ENCODE measurements at regions not wholly inside any gene's neighbourhood (a gene's known extent, or its start where the extent isn't known, plus 50 kb on each side); places are given as distances from the start of the nearest gene placed in this dataset.

GRCh38 chr21:26782331-26782730 lies 62.9 kb downstream of the ADAMTS1 start:
- Histone ChIP-seq H3K4me1 (ENCODE audit: control insufficient read depth, insufficient read depth, low read length) (no peaks in the 10 kb centered on the region), H3K36me3 (ENCODE audit: control insufficient read depth in 2 of 2, insufficient read depth in 1 of 2, low read length in 2 of 2) (no peaks in the 10 kb centered on the region), H3K4me3 (ENCODE audit: low read depth, low read length) (no peak overlapping the region), H3K9me3 (ENCODE audit: control insufficient read depth, insufficient read depth, low read depth, low read length) (no peaks in the 10 kb centered on the region), H3K27ac (ENCODE audit: extremely low read depth, low read depth, low read length) (no peak overlapping the region)
- TF ChIP-seq ZNF624 (tag by site-specific recombination; IDR thresholded peaks at IDR 0.05), result no peak
- TF ChIP-seq ZNF621 (tag by site-specific recombination; IDR thresholded peaks at IDR 0.05), result no peak
- no peak for TF ChIP-seq ZNF596 (tag by site-specific recombination; IDR thresholded peaks at IDR 0.05)
- no peak for TF ChIP-seq ZFHX2 (tag by site-specific recombination; conservative IDR thresholded peaks at IDR 0.05)
- TF ChIP-seq ZNF114 (tag by site-specific recombination; IDR thresholded peaks at IDR 0.05), result no peak
- TF ChIP-seq ZNF555 (tag by site-specific recombination; conservative IDR thresholded peaks at IDR 0.05), result no peak
- TF ChIP-seq SCRT2 (tag by site-specific recombination; IDR thresholded peaks at IDR 0.05), result no peak
- TF ChIP-seq ZNF747 (tag by site-specific recombination; IDR thresholded peaks at IDR 0.05), result no peak
- TF ChIP-seq ZNF394 (tag by site-specific recombination; IDR thresholded peaks at IDR 0.05; ENCODE audit: borderline replicate concordance), result no peak
- no peak for TF ChIP-seq KLF1 (tag by site-specific recombination; IDR thresholded peaks at IDR 0.05)
- TF ChIP-seq GLIS2 (tag by site-specific recombination; IDR thresholded peaks at IDR 0.05), result no peak
- no peak for TF ChIP-seq ZNF48 (tag by site-specific recombination; IDR thresholded peaks at IDR 0.05)
- TF ChIP-seq ZNF404 (tag by site-specific recombination; IDR thresholded peaks at IDR 0.05), result no peak
- TF ChIP-seq, protein P1, sequence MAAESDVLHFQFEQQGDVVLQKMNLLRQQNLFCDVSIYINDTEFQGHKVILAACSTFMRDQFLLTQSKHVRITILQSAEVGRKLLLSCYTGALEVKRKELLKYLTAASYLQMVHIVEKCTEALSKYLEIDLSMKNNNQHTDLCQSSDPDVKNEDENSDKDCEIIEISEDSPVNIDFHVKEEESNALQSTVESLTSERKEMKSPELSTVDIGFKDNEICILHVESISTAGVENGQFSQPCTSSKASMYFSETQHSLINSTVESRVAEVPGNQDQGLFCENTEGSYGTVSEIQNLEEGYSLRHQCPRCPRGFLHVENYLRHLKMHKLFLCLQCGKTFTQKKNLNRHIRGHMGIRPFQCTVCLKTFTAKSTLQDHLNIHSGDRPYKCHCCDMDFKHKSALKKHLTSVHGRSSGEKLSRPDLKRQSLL (tag by site-specific recombination; IDR thresholded peaks at IDR 0.05), result no peak
- TF ChIP-seq ZNF292 (tag by site-specific recombination; IDR thresholded peaks at IDR 0.05; ENCODE audit: borderline replicate concordance, low read depth), result no peak
- no peak for TF ChIP-seq ZNF433 (tag by site-specific recombination; IDR thresholded peaks at IDR 0.05; ENCODE audit: low read depth)
- no peak for TF ChIP-seq IKZF3 (tag by site-specific recombination; IDR thresholded peaks at IDR 0.05)
- CTCF ChIA-PET, result interaction anchor here (0.6 to 1.4 kb wide), 3 partner anchors 13 to 867 kb away, joined by 3 read pairs; no protein-coding TSS in a partner anchor
- POLR2A ChIA-PET, result no interaction called here

GRCh38 chr21:26781331-26781730 lies 63.9 kb downstream of the ADAMTS1 start:
- TF ChIP-seq FEZF1 (tag by site-specific recombination; IDR thresholded peaks at IDR 0.05) (no peak), OSR2 (tag by site-specific recombination; IDR thresholded peaks at IDR 0.05) (no peak), ZNF677 (tag by site-specific recombination; IDR thresholded peaks at IDR 0.05) (no peak), ZNF549 (tag by site-specific recombination; IDR thresholded peaks at IDR 0.05) (no peak), SP3 (tag by site-specific recombination; IDR thresholded peaks at IDR 0.05) (no peak), ZNF624 (tag by site-specific recombination; IDR thresholded peaks at IDR 0.05) (no peak), ZNF561 (tag by site-specific recombination; IDR thresholded peaks at IDR 0.05; ENCODE audit: borderline replicate concordance) (no peak), HOXC10 (CRISPR knock-in tag; IDR thresholded peaks at IDR 0.05) (no peak)
- TF ChIP-seq, protein P2, sequence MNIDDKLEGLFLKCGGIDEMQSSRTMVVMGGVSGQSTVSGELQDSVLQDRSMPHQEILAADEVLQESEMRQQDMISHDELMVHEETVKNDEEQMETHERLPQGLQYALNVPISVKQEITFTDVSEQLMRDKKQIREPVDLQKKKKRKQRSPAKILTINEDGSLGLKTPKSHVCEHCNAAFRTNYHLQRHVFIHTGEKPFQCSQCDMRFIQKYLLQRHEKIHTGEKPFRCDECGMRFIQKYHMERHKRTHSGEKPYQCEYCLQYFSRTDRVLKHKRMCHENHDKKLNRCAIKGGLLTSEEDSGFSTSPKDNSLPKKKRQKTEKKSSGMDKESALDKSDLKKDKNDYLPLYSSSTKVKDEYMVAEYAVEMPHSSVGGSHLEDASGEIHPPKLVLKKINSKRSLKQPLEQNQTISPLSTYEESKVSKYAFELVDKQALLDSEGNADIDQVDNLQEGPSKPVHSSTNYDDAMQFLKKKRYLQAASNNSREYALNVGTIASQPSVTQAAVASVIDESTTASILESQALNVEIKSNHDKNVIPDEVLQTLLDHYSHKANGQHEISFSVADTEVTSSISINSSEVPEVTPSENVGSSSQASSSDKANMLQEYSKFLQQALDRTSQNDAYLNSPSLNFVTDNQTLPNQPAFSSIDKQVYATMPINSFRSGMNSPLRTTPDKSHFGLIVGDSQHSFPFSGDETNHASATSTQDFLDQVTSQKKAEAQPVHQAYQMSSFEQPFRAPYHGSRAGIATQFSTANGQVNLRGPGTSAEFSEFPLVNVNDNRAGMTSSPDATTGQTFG (tag by site-specific recombination; IDR thresholded peaks at IDR 0.05; ENCODE audit: borderline replicate concordance), result no peak

More at GRCh38 chr21:26781331-26781730, 63.9 kb downstream of the ADAMTS1 start:
- ChIA-PET CTCF (interaction anchor here (0.6 to 0.9 kb wide), 2 partner anchors 35 to 528 kb away, joined by 3 read pairs; no protein-coding TSS in a partner anchor), POLR2A (interaction anchor here (1.7 kb wide), 1 partner anchor 63 kb away, joined by 5 read pairs; no protein-coding TSS in a partner anchor)
- H3K27ac ChIP-seq (ENCODE audit: extremely low read depth, low read depth, low read length), result no peak overlapping the region
- H3K4me3 ChIP-seq (ENCODE audit: low read depth, low read length), result no peak overlapping the region
- no peaks in the 10 kb centered on the region for H3K4me1 ChIP-seq (ENCODE audit: control insufficient read depth, insufficient read depth, low read length)
- no peaks in the 10 kb centered on the region for H3K36me3 ChIP-seq (ENCODE audit: control insufficient read depth in 2 of 2, insufficient read depth in 1 of 2, low read length in 2 of 2)
- H3K9me3 ChIP-seq (ENCODE audit: control insufficient read depth, insufficient read depth, low read depth, low read length), result no peaks in the 10 kb centered on the region
